Activated CD4-positive, CD25-positive, alpha-beta regulatory T cell treated with anti-CD3 and anti-CD28 coated beads, Interleukin-2, amount 50 U/mL, for 72 hours (primary cell): ENCODE measurements at regions not wholly inside any gene's neighbourhood (a gene's known extent, or its start where the extent isn't known, plus 50 kb on each side); places are given as distances from the start of the nearest gene placed in this dataset.
A peak's percentile ranks its signal among the peaks of the same experiment; 100 is the strongest.

ENCODE experiments used
- DNase-seq: peaks from one replicate; pipeline ENCODE4 v3.0.0; 2021

DNA sequence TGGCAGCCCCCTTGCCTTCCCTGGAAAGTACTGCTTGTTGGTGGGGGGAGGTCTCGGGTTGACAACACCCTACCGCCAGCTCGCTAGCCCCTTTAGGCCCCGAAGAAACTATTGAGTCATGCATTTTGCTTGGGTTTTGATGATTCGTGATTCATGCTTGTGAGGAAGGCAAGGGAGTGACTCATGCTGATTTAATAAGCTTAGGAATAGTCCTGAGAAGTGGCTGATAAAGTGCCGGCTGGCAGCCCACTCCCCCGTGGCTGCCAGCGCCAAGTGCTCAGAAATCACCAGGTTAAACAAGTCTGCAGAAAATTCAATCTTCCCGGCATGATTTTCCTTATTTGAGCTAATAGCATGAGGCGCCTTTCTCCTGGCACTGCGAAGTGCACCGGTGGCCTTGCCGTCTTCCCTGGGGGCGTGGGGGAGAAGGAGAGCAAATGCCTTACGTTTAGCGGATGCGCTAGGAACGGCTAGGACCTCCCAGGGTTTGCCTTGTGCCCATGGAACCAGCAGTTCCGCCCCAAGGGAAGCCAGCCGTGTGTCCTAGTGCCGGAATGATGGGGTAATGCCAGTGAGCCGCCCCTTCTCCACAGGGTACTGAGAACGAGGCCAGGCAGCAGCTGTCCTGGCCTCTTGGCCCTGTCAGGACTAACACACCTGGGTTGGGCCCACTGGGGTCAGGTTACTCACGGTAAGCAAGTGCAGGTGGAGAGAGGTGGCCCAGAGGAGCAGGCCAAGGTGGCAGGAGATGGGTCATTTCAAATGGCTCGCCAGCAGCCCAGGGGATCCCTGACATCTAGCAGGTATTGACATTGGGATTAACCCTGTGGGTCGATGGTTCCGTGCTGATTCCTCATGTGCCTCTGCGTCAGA lies 151.9 kb downstream of the MACROH2A1 start:
- DNase-seq, result peak; percentile 19

DNA sequence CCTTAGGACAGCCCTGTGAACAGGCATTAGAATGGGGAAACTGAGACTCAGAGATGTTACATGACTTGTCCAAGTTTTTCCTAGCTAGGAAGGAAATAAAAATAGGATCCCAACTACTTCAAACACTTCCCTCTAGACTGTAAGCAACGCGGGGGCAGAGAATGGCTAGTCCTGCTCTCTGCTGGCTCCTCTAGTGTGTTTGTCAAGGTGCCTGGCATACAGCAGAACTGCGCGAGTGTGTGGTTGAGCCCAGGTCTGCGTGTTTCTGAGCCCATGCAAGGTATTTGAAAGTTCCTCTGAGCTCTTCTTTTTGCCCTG lies 152.5 kb downstream of the MACROH2A1 start:
- peak; percentile 9 for DNase-seq

DNA sequence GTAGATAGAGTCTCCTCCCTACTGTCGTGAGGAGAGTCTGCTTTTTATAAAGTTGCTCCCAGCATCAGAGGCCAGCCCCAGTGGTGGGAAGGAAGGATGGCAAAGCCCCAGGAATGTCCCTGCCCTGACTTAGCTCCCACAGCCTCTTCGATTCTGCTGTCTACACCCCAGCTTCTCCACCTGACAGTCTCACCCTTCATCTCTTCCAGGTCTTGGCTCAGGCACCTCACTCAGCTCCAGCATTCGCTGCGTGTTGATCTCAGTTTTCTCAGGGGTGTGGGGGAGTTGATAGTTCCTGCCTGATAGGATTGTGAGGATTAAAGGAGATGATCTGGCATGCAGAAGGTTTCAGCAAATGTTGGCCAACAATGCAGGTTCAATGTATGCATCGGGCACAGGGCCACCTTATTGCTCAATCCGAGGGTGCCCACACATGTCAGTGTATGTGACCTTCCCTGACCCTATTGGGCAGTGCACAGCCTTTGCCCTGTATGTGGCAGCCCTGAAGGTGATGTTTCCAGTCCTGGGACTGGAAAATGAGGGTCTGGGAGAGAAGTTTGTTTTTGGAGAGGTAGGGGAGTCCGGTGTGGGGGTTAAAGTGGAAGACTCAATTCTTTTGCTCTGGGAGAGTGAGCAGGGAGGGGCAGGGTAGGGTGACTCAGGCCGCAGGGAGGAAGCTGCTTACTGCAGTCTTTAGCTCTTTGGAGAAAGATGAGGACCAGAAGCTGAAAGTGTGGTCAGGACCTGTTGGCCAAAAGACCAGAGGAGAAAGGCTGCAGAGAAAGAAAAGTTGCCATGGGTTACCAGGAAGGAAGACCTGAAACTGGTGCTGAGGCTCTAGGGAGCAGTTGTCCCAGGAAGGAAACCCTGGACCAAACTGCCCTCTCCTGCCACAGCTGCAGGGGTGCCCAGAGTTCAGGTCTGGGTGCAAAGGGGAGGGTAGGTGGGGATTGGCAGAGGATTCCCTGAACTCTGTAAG lies 153.2 kb downstream of the MACROH2A1 start:
- peak; percentile 17 for DNase-seq

DNA sequence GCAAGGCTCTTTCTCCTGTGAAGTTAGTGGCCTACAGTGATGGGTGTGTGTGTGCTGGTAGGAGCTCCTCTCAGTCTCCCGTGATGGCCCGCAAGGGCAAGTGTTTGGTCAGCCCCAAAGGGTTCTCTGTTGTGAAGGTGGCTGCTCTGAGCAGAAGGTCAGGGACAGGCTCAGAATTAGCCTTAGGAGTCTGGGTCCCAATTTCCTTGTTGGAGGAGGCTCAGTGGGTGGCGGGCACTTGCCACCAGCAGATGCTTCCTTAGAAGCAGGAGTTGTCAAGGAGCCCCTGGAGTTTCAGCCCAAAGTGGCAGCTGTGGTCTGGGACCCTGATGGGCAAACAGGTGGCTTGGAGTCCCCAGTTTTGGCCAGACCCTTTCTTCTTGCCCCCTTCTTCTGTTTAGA lies 154.4 kb downstream of the MACROH2A1 start:
- DNase-seq, result peak; percentile 16

DNA sequence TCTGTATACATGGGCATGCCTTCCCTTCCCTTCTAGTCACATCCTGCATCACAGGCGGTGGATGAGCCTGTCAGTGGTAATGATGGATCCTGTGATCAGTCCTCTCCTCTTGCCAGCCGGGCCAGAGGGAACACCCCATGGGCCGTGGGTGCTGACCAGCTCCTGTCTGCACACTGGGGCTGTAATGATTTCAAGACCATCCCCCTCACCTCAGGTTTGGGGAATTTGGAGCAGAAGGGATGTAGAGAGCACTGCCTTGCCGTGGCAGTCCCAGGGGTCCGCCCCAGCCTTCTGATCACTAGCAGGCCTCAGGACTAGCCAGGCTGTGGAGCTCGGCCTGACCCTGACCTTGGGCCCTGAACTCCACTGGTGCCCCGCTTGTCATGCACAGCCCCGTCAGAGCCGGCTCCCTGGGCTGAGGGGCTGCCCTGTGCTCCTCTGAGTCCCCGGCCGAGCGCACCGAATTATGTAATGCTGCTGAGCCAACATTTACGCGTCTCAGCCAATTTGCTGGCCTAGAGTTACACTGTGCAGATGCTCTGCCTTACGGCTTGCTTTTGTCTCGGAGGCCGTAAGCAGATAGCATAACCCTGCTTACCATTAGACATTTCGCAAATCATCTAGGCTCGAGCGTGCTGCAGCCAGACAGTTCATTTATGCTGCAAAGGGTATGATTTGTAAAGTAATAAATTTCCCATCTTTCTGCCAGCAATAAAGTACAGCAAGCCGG lies 155.3 kb downstream of the MACROH2A1 start:
- DNase-seq, result peak; percentile 16

DNA sequence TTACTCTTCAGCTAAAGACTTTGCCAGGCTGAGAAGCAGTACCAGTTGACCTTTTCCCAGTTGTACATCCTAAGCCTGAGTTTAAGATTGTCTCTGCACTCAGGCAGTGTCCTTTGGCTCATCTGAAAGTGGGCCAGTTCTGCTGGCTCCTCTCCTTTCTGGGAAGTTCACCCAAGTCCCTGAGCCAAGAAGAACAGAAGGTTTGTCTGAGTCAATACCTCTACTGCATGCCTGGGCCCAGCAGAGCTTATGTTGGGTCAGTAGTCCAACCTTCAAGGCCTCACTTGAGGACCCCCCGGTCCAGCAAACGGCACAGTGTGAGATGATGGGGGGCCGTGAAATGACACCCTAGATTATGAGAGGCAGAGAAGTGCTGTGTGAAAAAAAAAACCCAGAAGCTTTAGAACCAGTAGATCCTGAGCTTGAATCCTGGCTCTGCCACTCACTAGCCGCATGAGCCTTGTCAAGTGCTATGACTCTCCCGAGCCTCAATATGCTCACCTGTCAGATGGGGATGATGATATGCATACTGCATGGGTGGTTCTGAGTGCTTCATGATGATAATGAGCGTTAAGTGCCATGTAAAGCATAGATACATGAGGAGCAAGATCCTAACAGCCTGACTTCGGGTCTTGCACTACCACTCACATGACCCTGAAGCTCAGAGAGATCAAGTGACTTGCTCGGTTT lies 156.0 kb downstream of the MACROH2A1 start:
- peak; percentile 11 for DNase-seq

DNA sequence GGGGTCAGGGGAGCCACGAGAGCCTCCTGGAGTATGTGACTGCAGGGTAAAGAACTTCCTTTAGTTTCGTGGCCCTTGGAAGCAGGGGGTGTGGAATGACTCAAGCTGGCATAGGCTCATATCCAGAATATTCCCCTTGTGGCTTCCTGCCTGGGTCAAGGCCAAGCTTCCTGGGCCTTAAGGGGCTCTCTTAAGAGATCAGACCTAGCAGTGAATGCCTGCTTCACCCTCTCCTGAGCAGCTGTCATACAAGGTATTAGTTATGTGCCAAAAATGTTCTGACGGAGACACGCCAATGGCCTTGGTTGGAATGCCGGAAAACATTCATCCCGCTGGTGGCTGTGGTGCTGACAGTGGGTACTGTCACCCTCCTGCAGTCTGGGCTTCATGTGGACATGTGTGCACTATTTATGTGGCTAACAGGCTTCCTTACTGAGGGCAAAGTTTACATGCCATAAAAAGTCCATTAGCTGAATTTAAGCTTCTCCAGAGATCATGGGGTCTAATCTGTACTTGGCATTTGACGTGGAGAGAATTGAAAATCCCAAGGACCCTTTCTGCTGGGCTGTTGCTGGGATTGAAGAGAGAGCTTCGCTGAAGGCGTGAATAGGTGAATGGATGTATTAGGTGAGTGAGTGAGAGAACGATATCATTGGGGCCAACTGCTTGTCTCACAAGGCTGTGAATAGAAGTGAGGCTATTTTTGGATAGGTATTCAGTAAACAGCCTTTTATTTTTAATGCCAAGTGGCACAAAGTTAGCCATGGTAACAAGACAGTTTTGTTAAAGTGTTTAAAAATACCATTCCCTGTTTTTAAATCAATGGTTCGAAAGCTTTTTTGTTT lies 156.8 kb downstream of the MACROH2A1 start:
- peak; percentile 5 for DNase-seq

DNA sequence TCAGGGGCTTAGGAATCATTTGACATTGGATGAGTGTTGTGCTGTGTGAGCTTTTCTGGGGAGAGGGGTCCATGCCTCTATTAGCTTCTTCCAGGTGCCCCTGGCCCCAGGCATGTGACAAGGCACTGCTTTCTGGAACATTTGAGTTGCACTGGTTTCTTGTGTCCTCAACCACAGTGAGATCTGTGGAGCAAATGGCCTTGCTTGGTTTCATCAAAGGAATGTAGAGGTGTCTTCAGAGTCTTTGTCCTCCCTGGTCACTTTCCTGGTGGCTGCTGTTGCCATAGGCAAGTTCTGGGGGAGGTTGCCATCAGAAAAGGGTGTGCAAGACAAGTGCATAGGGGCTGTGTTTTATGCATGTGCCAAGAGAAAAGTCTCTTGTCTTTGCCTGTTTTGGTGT lies 157.5 kb downstream of the MACROH2A1 start:
- DNase-seq, result peak; percentile 1

DNA sequence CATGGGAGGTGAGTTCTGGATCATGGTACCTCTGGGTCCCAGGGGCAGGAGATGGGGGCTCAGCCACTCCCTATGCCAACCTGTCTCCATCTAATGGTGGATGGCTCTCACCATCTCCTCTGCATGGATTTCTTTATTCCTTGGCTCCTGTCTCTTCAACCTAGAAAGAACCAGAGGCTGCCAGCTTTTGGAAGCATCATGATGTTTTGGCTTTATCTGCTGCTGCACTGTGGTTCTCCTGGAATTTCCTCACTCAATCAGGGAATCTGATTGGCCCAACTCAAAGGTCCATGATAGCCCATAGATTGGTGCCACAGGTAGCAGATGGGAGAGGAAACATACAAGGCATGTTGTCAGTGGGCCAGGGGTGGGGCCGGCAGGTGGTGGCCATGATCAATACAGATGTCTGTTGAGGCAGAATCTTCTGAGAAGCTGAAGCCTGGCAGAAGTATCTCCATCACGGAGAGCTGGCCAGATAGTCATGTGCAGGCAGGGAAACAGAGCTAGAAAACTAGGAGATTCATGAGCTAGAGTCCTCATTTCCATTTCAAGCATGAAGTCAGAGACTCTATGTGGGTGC lies 158.2 kb downstream of the MACROH2A1 start:
- peak; percentile 3 for DNase-seq

DNA sequence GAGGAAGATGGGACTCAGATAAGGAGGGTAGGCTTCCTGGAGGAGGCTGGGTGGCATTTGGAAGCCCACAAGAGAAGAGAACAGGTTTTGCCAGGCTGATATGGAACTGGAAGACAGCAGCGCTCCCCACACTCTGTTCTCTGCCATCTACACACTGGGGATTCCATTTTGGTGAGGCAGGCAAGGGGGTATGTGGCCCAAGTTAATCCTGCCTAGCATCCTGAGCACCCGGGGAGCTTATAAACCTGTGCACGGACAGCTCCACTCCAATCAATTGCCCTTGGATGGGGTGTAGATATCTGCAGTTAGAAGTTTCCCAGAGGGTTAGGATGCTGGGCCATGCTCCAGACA lies 158.8 kb downstream of the MACROH2A1 start:
- DNase-seq, result no peak

DNA sequence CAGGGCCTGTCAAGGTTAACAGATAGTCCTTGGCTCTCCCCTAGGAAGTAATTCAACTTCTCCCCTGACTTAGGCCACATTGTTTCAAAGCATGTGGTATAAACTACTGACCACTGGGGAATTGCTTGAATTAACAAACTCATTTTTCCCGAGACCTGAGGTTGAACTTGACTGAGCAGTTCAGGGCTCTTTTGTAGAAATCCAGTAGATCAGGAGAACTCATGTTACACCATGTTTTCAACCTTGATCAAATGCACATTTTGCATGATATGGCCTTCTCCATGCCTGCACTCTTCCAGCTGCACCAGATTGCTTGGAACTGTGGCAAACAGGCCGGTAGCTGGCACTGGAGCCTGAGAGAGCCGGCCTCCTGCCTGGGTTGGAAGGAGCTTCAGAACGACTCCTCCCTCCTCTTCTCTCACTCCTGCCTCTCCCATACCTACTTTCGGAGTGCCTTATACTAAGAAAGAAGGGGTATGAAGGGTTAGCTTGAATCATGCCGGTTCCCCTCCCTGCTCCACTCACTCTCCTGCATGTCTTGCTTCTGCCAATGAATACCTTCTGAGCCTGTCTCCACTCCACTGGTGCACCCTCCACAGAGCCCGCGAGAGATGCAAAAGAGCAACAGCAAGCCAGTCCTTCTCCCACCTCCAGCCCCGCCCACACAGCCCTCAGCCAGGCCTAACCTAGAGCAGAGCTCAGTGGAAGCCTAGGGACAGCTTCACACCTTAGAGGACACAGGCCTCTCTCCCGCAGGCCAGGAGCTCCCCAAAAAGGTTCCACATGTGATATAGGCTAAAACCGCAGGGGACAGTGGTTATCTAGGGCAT lies 159.4 kb downstream of the MACROH2A1 start:
- peak; percentile 18 for DNase-seq

DNA sequence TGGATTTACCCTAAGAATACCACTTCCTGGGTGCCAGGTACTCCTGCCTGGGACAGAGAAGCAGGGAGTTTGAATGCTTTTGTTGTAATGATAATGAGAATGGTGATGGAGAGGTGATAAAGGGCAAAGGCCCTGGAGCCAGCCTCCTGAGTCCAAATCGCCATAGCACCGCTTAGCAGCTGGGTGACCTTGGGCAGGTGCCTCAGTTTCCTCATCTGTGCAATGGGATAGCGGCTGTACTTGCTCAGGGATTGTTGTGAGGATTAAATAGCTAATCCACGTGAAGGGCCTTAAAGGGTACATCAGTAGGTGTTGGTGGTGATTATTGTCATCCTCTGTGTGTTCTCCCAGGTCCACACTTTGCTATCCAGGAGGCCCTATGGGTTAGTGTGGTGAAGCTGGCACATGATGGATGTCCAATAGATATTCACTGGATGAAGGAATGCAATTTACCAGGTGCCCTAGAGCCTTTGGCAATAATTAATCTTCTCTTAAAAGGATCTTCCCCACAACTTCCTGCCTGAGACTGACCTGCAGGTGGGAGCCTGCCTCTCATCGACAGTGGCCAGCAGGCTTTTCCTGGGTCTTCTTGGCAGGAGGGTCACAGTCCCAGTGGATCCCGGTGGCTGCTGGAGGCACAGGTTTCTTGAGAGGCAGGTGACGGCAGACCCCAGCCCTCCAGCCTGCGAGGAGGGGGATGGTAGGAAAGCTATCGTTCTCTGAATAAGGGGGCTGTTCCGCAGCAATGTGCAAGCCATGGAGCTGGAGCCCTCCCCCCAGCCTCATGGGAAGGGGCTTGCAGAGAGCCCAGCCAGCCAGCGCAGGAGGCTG lies 160.2 kb downstream of the MACROH2A1 start:
- peak; percentile 17 for DNase-seq

DNA sequence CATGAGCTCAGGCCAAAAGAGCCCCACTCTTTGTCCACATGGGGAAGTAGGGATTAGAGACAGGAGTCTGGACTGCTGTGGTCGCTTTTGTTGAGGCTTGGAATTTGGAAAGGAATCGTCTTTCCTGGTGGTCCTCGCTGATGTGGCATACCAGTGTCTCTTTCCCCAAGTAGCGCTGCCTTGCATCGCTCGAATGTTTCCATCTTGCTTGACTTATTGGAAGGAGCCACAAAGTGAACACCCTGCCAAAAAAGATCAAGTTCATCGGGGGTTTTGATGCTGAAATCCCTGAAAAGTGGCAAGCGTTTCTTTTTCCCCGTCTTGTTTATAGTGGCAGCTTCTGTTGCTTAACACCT lies 161.3 kb downstream of the MACROH2A1 start:
- DNase-seq, result peak; percentile 4

DNA sequence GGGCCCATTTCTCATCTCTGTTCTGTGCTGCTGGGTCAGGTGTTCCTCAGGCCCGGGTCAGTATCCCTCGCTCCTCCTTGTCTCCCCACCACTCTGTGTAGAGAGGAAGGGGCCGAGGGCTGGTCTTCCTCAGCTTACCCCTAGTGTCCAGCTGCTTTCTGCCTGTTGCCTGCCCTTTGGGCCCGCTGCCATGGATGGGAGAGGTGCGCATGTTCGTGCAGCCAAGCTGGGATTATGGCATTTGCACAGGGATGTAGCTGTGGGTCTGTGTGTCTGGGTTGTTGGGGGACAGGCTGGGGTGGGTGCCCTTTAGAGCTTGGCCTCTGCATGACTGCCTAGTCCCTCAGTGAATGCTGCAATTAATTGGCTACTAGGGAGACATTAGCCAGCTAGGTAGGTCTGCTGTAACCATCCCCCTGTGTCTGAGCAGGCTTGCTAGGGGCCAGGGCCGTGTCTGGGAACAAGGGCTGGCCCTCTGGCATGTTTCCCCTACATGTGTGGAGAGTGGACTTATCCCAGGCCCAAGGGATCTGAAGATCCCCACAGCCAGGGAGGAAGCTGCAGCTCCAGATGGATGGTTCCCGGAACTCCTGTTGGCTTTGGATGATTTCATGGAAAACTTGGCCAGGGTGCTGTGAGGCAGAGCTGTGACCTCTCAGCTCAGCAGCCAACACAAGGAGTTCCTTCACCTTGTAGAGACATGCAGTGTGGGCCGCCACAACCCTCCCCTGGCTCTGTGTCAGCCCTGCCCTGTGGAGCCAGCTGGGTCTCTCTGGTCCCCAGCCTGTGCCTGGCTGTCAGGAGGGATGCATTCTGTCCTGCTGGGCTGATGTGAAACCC lies 161.9 kb downstream of the MACROH2A1 start:
- DNase-seq, result peak; percentile 12

DNA sequence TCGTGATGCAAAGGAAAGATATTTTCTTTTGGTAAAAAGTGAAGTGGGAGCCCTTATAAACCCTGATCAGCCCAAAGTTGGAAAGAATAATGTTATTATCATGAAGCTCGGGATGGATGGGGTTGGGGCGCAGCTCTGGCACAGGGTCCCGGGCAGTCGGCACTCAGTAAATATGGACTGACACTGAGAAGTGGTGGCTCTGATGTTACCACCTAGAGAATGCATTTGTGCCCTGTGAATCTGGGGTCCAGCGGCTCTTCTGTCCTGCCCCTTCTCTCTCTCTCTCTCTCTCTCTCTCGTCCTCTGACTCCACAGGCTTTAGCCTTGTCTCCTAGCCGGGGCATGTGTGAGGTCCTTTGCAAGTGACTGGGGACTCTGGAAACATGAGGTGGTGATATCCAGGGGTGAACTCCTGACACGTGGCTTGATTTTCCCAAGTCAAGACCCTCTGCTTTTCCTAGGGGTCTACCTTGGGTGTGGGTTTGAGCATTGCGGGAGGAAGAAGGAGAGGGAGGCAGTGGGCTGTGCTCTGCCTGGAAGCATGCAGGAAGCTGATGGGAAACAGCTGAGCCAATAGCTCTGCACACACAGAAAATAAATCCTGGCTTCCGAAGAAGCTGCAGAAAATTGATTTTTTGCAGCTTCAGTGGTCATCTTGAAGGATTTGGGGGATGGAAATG lies 162.7 kb downstream of the MACROH2A1 start:
- DNase-seq, result peak; percentile 9

DNA sequence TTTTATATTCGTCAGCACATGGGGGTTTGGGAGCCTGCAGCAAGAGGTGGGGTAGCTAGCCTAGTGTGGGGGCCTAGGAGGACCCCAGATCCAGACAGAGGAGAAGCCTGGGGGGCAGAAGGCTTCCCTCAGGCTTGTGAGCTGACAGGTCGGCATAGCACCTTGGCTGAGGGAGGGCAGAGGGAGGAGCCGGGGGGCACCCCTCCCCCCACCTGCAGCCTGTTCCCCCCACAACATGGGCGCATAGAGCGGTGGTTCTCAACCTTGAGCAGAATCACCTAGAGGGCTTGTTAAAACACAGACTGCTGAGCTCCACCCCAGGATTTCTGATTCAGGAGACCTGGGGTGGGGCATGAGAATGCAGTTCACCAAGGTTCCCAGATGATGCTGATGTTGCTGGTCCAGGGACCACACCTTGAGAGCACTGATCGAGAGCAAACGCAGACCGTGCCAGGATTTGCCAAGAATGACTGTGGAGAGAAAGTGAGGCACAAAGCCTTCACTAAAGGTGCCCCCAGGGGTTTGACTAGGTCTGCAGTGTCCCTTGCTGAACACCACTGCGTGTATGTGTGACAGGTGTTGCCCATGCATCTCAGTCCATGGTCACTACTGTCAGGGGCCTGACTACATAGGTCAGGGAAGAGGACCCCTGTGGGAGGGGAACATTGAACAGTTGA lies 163.3 kb downstream of the MACROH2A1 start:
- no peak for DNase-seq
